ENCODE measurements at regions not wholly inside any gene's neighbourhood (a gene's known extent, or its start where the extent isn't known, plus 50 kb on each side); places are given as distances from the start of the nearest gene placed in this dataset.

- TF ChIP-seq CTCF (IDR thresholded peaks at IDR 0.05): no peak
- no peak for TF ChIP-seq EZH2phosphoT487 (IDR thresholded peaks at IDR 0.05)
- no peak for TF ChIP-seq EZH2 (IDR thresholded peaks at IDR 0.05)
Measured at GRCh38 chr12:40525054-40525453, 167.2 kb upstream of the CNTN1 start.

All from neural progenitor cell (in vitro differentiated cells).